ENCODE measurements at regions not wholly inside any gene's neighbourhood (a gene's known extent, or its start where the extent isn't known, plus 50 kb on each side); places are given as distances from the start of the nearest gene placed in this dataset.

- no peaks in the 10 kb centered on the region for H3K9me3 ChIP-seq
- no peak for TF ChIP-seq CTCF (IDR thresholded peaks at IDR 0.05)
- TF ChIP-seq POLR2A (IDR thresholded peaks at IDR 0.05) = no peak
- no peak overlapping the region for H3K4me3 ChIP-seq
- no peaks in the 10 kb centered on the region for H3K36me3 ChIP-seq
- no peaks in the 10 kb centered on the region for H3K27me3 ChIP-seq
- DNase-seq = no peak
- H3K4me1 ChIP-seq = no peaks in the 10 kb centered on the region
- no peak overlapping the region for H3K27ac ChIP-seq
These were observed 94.4 kb upstream of the NEBL start for GRCh38 chr10:20991526-20991925.

- H3K9me3 ChIP-seq = no peaks in the 10 kb centered on the region
- H3K36me3 ChIP-seq = no peaks in the 10 kb centered on the region
- no peak overlapping the region for H3K27ac ChIP-seq
- TF ChIP-seq CTCF (IDR thresholded peaks at IDR 0.05) (no peak), POLR2A (IDR thresholded peaks at IDR 0.05) (no peak)
- no peaks in the 10 kb centered on the region for H3K4me1 ChIP-seq
- H3K4me3 ChIP-seq = no peak overlapping the region
- no peaks in the 10 kb centered on the region for H3K27me3 ChIP-seq
- DNase-seq = no peak
These were observed 93.5 kb upstream of the NEBL start for GRCh38 chr10:20990604-20991003.

GRCh38 chr10:20988357-20988983, 91.4 kb upstream of the NEBL start:
- Histone ChIP-seq H3K9me3 (no peaks in the 10 kb centered on the region), H3K4me1 (no peaks in the 10 kb centered on the region), H3K4me3 (no peak overlapping the region), H3K36me3 (no peaks in the 10 kb centered on the region), H3K27me3 (no peaks in the 10 kb centered on the region), H3K27ac (no peak overlapping the region)
- TF ChIP-seq CTCF (IDR thresholded peaks at IDR 0.05) (no peak), POLR2A (IDR thresholded peaks at IDR 0.05) (no peak)
- DNase-seq = no peak

GRCh38 chr10:20986049-20986448, 88.9 kb upstream of the NEBL start:
- DNase-seq = no peak
- Histone ChIP-seq H3K36me3 (no peaks in the 10 kb centered on the region), H3K27me3 (no peaks in the 10 kb centered on the region), H3K4me3 (no peak overlapping the region), H3K27ac (no peak overlapping the region), H3K9me3 (no peaks in the 10 kb centered on the region), H3K4me1 (no peaks in the 10 kb centered on the region)
- TF ChIP-seq POLR2A (IDR thresholded peaks at IDR 0.05) (no peak), CTCF (IDR thresholded peaks at IDR 0.05) (no peak)

- no peak for TF ChIP-seq POLR2A (IDR thresholded peaks at IDR 0.05)
- TF ChIP-seq CTCF (IDR thresholded peaks at IDR 0.05) = no peak
- Histone ChIP-seq H3K27ac (no peak overlapping the region), H3K27me3 (no peaks in the 10 kb centered on the region), H3K4me3 (no peak overlapping the region), H3K36me3 (no peaks in the 10 kb centered on the region), H3K4me1 (no peaks in the 10 kb centered on the region), H3K9me3 (no peaks in the 10 kb centered on the region)
- no peak for DNase-seq
These were observed 87.6 kb upstream of the NEBL start for GRCh38 chr10:20984662-20985061.

Measured in Peyer's patch (tissue), 4 donors.